Progenitor cell of endocrine pancreas (in vitro differentiated cells): ENCODE measurements at regions not wholly inside any gene's neighbourhood (a gene's known extent, or its start where the extent isn't known, plus 50 kb on each side); places are given as distances from the start of the nearest gene placed in this dataset.

Experiments
- DNase-seq: peaks from one replicate; pipeline ENCODE4 v3.0.0; 2021; ENCODE audit warnings: low spot score; ENCODE audit not compliant: unreplicated experiment
- H3K27ac Mint-ChIP-seq: 2 replicates; pipeline ENCODE4 v1.8.0; 2021; ENCODE audit warnings: mild to moderate bottlenecking, moderate library complexity, mixed read lengths
- H3K27me3 Mint-ChIP-seq: 2 replicates; pipeline ENCODE4 v1.8.0; 2021; ENCODE audit warnings: mixed read lengths
- H3K36me3 Mint-ChIP-seq: 2 replicates; pipeline ENCODE4 v1.8.0; 2022; ENCODE audit warnings: mixed read lengths; ENCODE audit not compliant: insufficient read depth
- H3K4me1 Mint-ChIP-seq: 2 replicates; pipeline ENCODE4 v1.8.0; 2021; ENCODE audit warnings: low read depth, mixed read lengths
- H3K4me3 Mint-ChIP-seq: 2 replicates; pipeline ENCODE4 v1.8.0; 2021; ENCODE audit warnings: low read depth, mild to moderate bottlenecking, moderate library complexity, mixed read lengths
- H3K9me3 Mint-ChIP-seq: 2 replicates; pipeline ENCODE4 v1.8.0; 2021; ENCODE audit warnings: low read depth, mixed read lengths
- CTCF ChIP-seq: fragments of 200-600 bp; sonication (generic); IDR thresholded peaks from one replicate; pipeline ENCODE4 v1.5.0; 2021; ENCODE audit warnings: antibody characterized with exemption, mild to moderate bottlenecking; ENCODE audit not compliant: unreplicated experiment

- no peak for DNase-seq
- H3K4me1 Mint-ChIP-seq: peaks cover 10% of the 10 kb centered on the region
These were observed 445.0 kb downstream of the SETD4 start for GRCh38 chr21:35615325-35615724.

GRCh38 chr21:35614396-35614921 lies 445.9 kb downstream of the SETD4 start:
- H3K27ac Mint-ChIP-seq: no peak overlapping the region
- H3K36me3 Mint-ChIP-seq: no peaks in the 10 kb centered on the region
- H3K9me3 Mint-ChIP-seq: no peaks in the 10 kb centered on the region
- no peak overlapping the region for H3K4me3 Mint-ChIP-seq
- peaks cover 10% of the 10 kb centered on the region for H3K4me1 Mint-ChIP-seq
- no peak for DNase-seq
- H3K27me3 Mint-ChIP-seq: peaks cover 20% of the 10 kb centered on the region
- TF ChIP-seq CTCF: no peak

More at GRCh38 chr21:35615325-35615724, 445.0 kb downstream of the SETD4 start:
- TF ChIP-seq CTCF: no peak
- no peaks in the 10 kb centered on the region for H3K9me3 Mint-ChIP-seq
- H3K4me3 Mint-ChIP-seq: no peak overlapping the region
- peaks cover 24% of the 10 kb centered on the region for H3K27me3 Mint-ChIP-seq
- H3K36me3 Mint-ChIP-seq: no peaks in the 10 kb centered on the region
- no peak overlapping the region for H3K27ac Mint-ChIP-seq

GRCh38 chr21:35611708-35612132 lies 448.6 kb downstream of the SETD4 start:
- Mint-ChIP-seq H3K36me3 (no peaks in the 10 kb centered on the region), H3K4me3 (no peak overlapping the region), H3K4me1 (peaks cover 10% of the 10 kb centered on the region), H3K9me3 (peaks cover 4% of the 10 kb centered on the region), H3K27me3 (peaks cover 10% of the 10 kb centered on the region), H3K27ac (no peak overlapping the region)
- no peak for DNase-seq
- no peak for TF ChIP-seq CTCF

- Mint-ChIP-seq H3K27me3 (peaks cover 17% of the 10 kb centered on the region), H3K36me3 (no peaks in the 10 kb centered on the region), H3K27ac (no peak overlapping the region), H3K4me3 (no peak overlapping the region), H3K4me1 (peaks cover 10% of the 10 kb centered on the region), H3K9me3 (peaks cover 4% of the 10 kb centered on the region)
- DNase-seq: no peak
- TF ChIP-seq CTCF: no peak
These were observed 451.1 kb downstream of the SETD4 start for GRCh38 chr21:35609263-35609662.

- H3K27ac Mint-ChIP-seq: no peak overlapping the region
These were observed 452.9 kb downstream of the SETD4 start for GRCh38 chr21:35607406-35607805.

More at GRCh38 chr21:35607406-35607805, 452.9 kb downstream of the SETD4 start:
- H3K4me1 Mint-ChIP-seq: no peaks in the 10 kb centered on the region
- no peak for DNase-seq
- TF ChIP-seq CTCF: no peak
- H3K27me3 Mint-ChIP-seq: peaks cover 22% of the 10 kb centered on the region
- no peak overlapping the region for H3K4me3 Mint-ChIP-seq
- peaks cover 4% of the 10 kb centered on the region for H3K9me3 Mint-ChIP-seq
- H3K36me3 Mint-ChIP-seq: no peaks in the 10 kb centered on the region
